Testis (tissue), 2 donors: ENCODE measurements at regions not wholly inside any gene's neighbourhood (a gene's known extent, or its start where the extent isn't known, plus 50 kb on each side); places are given as distances from the start of the nearest gene placed in this dataset.

Experiments
- POLR2A ChIP-seq: fragments of 450-650 bp; IDR thresholded peaks from one replicate; pipeline ENCODE4 v1.6.1; 2017; ENCODE audit warnings: antibody characterized with exemption, mild to moderate bottlenecking, moderate library complexity
- TF ChIP-seq, protein P1 (sequence below), 3 experiments: fragments of 450-650 bp in 2 of 3; fragments of 200-600 bp in 1 of 3; sonication (generic) in 1 of 3; IDR thresholded peaks; one replicate each; pipeline ENCODE4 v1.5.1; 2016 to 2019; ENCODE audit warnings: antibody characterized with exemption in 3 of 3, mild to moderate bottlenecking in 2 of 3, moderate library complexity in 1 of 3

DNA sequence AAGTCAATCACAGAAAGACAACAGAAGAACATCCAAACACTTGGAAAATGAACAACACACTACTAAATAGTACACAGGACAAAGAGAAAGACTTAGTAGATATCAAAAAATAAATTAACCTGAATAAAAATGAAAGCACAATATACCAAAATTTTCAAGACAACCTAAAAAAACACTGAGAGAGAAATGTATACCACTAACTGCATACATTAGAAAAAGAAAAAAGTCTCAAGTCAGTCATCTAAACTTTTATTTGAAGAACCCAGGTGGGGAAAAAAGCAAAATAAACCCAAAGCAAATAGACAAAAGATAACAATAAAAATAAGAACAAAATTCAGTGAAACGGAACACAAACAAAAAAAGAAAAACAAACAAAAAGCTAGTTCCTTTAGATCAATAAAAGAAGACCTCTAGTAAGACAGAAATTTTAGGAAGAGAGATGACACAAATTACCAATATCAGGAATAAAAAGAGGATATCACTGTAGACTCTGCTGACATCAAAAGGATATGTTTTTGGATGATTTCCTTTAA is 172.8 kb downstream of the TRIM27 start:
- TF ChIP-seq, protein P1, sequence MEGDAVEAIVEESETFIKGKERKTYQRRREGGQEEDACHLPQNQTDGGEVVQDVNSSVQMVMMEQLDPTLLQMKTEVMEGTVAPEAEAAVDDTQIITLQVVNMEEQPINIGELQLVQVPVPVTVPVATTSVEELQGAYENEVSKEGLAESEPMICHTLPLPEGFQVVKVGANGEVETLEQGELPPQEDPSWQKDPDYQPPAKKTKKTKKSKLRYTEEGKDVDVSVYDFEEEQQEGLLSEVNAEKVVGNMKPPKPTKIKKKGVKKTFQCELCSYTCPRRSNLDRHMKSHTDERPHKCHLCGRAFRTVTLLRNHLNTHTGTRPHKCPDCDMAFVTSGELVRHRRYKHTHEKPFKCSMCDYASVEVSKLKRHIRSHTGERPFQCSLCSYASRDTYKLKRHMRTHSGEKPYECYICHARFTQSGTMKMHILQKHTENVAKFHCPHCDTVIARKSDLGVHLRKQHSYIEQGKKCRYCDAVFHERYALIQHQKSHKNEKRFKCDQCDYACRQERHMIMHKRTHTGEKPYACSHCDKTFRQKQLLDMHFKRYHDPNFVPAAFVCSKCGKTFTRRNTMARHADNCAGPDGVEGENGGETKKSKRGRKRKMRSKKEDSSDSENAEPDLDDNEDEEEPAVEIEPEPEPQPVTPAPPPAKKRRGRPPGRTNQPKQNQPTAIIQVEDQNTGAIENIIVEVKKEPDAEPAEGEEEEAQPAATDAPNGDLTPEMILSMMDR (IDR thresholded peaks at IDR 0.05) = no peak
- TF ChIP-seq POLR2A = no peak
